ENCODE measurements at regions not wholly inside any gene's neighbourhood (a gene's known extent, or its start where the extent isn't known, plus 50 kb on each side); places are given as distances from the start of the nearest gene placed in this dataset.

DNA sequence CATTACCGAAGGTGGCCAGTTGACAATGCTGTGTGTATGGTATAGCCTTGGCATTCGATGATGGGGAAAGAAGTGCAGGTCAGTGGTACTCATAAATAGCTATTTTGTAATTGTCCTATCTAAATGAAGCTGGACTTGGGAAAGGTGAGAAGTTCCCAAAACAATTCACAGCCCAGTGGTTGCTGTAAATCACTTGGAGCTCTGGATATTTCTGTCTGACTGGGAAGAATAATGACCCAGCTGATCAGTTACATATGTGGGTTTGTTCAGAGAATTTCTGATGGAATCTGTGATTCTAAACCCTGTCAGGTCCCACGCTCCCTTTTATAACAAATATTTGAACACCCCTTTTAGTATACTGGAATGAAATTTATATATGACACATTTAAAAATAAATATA is 133.9 kb upstream of the PFN2 start:
- DNase-seq (ENCODE audit: extremely low spot score): no peak
- Histone ChIP-seq H3K36me3 (ENCODE audit: insufficient read depth) (no peaks in the 10 kb centered on the region), H3K4me1 (ENCODE audit: insufficient read depth) (no peaks in the 10 kb centered on the region), H3K4me3 (ENCODE audit: low read depth, low read length) (no peak overlapping the region), H3K27ac (ENCODE audit: low read depth) (no peak overlapping the region)
- WGBS: 89% methylated on average over 3 of the region's 3 CpGs

DNA sequence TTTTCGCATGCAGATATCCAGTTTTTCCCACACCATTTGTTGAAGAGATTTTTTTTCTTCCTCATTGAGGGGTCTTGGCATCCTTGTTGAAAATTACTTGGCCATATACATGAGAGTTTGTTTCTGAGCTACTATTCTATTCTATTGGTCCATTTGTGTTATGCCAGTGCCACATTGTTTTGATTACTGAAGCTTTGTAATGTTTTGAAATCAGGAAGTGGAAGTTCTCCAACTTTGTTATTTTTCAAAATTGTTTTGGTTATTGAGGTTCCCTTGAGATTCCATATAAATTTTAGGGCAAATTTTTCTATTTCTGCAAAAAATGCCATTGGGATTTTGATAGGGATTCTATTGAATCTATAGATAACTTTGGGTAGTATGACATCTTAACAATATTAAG is 130.3 kb upstream of the PFN2 start:
- Histone ChIP-seq H3K4me1 (ENCODE audit: insufficient read depth) (no peaks in the 10 kb centered on the region), H3K36me3 (ENCODE audit: insufficient read depth) (no peaks in the 10 kb centered on the region), H3K4me3 (ENCODE audit: low read depth, low read length) (no peak overlapping the region), H3K27ac (ENCODE audit: low read depth) (no peak overlapping the region)
- no peak for DNase-seq (ENCODE audit: extremely low spot score)
- 99% methylated on average over 1 of the region's 1 CpG for WGBS

DNA sequence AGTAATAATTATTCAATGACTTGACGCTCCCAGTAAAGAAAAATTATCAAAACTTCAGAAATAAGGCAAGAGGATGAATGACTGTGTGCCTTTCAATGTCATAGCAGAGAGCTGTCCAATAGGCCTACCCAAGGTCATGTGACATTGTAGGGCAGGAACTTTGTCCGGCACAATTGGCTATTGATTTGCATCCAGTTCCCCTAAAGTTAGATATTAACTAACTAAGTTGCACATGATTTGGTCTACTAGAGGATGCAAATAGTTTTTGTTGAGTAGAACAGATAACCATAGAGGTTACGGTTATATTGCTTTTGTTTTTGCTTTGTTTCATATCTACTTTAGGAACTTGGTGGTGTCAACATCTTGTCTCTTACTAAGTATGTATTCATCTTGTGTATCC is 127.9 kb upstream of the PFN2 start:
- H3K4me3 ChIP-seq (ENCODE audit: low read depth, low read length): no peak overlapping the region
- no peak overlapping the region for H3K27ac ChIP-seq (ENCODE audit: low read depth)
- DNase-seq (ENCODE audit: extremely low spot score): no peak
- no peaks in the 10 kb centered on the region for H3K4me1 ChIP-seq (ENCODE audit: insufficient read depth)
- over 99% methylated on average over 3 of the region's 3 CpGs for WGBS
- H3K36me3 ChIP-seq (ENCODE audit: insufficient read depth): no peaks in the 10 kb centered on the region

DNA sequence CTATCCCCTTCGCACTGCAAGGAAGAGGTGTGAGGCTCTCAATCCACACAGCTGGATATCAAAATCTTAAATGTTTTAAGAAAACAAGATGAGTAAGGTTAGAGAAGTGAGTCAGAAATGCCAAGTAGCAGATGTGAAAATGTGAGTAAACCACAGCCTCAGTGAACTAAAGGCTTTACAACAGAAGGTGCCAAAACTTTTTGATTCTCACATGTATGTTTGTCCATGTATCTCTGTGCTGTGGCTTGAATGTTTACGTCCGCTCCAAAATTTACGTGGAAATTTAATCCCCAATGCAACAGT is 126.8 kb upstream of the PFN2 start:
- 75% methylated on average over 4 of the region's 4 CpGs for WGBS
- Histone ChIP-seq H3K4me3 (ENCODE audit: low read depth, low read length) (no peak overlapping the region), H3K36me3 (ENCODE audit: insufficient read depth) (no peaks in the 10 kb centered on the region), H3K4me1 (ENCODE audit: insufficient read depth) (no peaks in the 10 kb centered on the region), H3K27ac (ENCODE audit: low read depth) (no peak overlapping the region)
- no peak for DNase-seq (ENCODE audit: extremely low spot score)

DNA sequence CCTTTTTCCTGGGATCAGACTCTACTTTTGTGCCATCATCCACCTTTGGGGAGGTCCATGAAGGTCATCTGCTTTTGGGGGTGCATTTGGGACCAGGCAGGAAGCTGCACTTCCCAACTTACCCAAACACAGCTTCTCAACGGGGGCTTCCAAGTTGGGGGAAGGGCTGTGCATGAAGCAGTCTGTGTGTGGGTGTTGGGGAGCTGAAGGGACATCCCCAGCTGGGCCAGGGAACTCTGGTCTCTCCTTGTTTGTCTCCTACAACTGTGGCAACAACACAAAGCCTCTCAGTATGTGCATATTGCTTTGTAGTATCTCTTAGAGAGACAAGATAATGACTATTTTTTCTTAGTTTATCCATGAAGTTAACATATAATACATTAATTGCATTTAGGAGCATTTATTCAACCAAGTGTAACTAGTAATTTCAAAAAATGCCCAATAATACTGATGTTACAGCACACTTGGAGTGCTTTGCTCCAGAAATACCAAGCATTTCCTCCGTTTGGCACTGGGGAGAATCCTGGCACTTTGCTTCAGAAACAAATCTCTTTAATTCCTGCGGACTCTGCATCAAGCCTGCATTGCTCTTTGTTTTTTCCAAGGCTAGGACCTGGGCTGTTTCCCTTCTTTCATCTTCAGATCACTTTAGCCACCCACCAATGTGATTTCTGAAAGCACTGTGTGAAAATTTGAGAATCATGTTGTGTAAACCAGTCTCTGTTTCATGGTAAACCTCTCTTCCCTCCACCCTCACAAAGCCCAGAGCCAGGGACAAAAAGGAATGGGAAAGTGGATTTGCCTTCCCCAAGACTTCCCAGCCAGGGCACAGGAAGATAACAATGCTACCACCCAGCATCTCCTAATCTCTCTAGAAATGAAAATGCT is 126.2 kb upstream of the PFN2 start:
- Histone ChIP-seq H3K4me3 (ENCODE audit: low read depth, low read length) (no peak overlapping the region), H3K27ac (ENCODE audit: low read depth) (no peak overlapping the region), H3K36me3 (ENCODE audit: insufficient read depth) (no peaks in the 10 kb centered on the region), H3K4me1 (ENCODE audit: insufficient read depth) (no peaks in the 10 kb centered on the region)
- no peak for DNase-seq (ENCODE audit: extremely low spot score)
- 38% methylated on average over 3 of the region's 3 CpGs for WGBS

DNA sequence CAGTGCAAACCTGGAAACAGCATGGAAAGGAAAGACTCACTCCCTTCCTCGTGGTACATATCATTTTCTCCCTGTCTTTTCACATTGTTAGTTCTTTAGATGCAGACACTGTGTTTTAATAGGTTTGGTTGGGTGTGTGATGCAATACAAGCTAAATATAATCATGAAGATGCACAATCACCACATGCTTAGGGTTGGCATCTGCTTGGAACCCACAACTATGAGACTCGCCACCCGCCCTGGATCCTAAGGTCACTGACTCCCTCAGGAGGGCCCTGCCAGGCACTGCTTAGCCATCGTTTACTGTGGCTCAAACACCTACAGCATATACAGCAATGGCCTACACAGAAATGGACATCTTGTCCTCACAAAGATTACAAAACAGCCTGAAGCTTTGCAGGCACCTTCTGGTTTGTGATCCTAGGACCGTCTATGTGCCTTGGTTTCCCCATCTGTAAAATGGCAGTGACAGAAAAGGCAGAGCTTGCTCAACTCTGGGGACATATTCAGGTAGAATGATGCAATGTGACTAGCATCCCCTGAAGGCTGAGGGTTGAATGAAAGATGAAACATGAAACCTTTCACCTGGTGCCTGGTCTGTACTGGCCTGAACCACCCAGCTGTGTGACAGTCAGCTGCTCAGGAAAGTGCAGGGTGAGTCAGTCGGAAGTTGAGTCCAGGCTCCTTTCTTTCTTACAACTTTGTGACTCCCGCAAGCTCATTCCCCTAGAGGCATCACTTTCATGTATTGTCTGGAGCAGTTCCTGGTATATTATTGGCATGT is 123.6 kb upstream of the PFN2 start:
- H3K27ac ChIP-seq (ENCODE audit: low read depth): no peak overlapping the region
- 87% methylated on average over 7 of the region's 7 CpGs for WGBS
- no peaks in the 10 kb centered on the region for H3K4me1 ChIP-seq (ENCODE audit: insufficient read depth)
- H3K4me3 ChIP-seq (ENCODE audit: low read depth, low read length): no peak overlapping the region
- no peaks in the 10 kb centered on the region for H3K36me3 ChIP-seq (ENCODE audit: insufficient read depth)
- no peak for DNase-seq (ENCODE audit: extremely low spot score)

DNA sequence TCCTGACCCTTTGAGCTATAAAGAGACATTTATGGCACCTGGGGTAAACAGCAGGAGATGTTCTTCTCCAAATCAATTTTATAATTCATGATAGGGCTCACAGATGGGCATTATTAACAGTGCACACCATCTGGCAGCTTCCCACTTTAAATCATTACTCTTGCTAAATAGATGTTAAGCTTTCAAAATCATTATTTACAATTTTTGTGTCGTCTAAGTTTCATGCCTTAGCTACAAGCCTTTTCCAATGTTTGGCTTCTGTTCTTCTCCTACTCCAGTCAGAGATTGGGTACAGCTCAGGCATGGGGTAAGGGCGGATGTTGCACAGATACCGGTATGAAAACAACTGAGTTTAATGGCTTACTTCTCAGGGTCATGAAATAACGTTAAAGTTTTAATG is 120.9 kb upstream of the PFN2 start:
- Histone ChIP-seq H3K4me1 (ENCODE audit: insufficient read depth) (no peaks in the 10 kb centered on the region), H3K36me3 (ENCODE audit: insufficient read depth) (no peaks in the 10 kb centered on the region), H3K27ac (ENCODE audit: low read depth) (no peak overlapping the region), H3K4me3 (ENCODE audit: low read depth, low read length) (no peak overlapping the region)
- no peak for DNase-seq (ENCODE audit: extremely low spot score)
- WGBS: 50% methylated on average over 4 of the region's 4 CpGs

DNA sequence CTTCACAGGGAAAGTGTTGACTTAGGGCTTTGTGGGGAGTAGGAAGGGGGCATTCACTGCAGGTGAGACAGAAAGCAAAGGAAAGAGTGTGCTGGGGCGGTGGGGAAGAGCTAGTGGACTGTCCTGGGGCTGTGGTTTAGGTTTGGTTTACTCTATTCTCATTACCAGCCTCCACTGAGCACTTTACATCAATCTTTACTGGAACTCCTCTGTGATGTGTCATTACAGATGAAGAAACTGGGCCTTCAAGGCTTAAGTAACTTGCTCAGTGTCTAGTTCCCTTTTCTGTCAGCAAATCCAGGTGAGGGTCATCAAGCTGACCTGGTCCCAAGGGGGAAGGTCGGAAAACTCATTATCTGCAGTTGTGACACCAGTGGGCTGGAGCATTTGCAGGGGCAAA is 120.2 kb upstream of the PFN2 start:
- Histone ChIP-seq H3K4me3 (ENCODE audit: low read depth, low read length) (no peak overlapping the region), H3K36me3 (ENCODE audit: insufficient read depth) (no peaks in the 10 kb centered on the region), H3K27ac (ENCODE audit: low read depth) (no peak overlapping the region), H3K4me1 (ENCODE audit: insufficient read depth) (no peaks in the 10 kb centered on the region)
- no peak for DNase-seq (ENCODE audit: extremely low spot score)
- WGBS: 79% methylated on average over 2 of the region's 2 CpGs

DNA sequence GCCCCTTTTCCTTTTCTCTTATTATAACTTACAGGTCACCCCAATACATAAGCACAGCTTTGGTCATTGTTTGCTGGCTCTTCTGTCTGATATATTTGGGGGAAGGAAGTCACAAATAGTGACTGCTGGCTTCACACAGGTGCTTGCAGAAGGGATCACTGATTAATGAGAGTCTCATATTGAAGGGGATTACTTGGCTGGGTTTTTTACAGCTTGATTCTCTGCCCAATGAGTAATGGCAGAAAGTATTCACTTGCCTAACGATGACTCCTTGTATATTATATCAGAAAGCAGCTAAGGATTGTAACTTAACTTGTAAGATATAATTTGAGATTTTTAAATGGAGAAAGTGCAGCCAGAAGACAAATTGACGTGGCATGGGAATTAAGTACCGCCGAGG is 119.3 kb upstream of the PFN2 start:
- Histone ChIP-seq H3K4me1 (ENCODE audit: insufficient read depth) (no peaks in the 10 kb centered on the region), H3K4me3 (ENCODE audit: low read depth, low read length) (no peak overlapping the region), H3K27ac (ENCODE audit: low read depth) (no peak overlapping the region), H3K36me3 (ENCODE audit: insufficient read depth) (no peaks in the 10 kb centered on the region)
- no peak for DNase-seq (ENCODE audit: extremely low spot score)
- 72% methylated on average over 4 of the region's 4 CpGs for WGBS

DNA sequence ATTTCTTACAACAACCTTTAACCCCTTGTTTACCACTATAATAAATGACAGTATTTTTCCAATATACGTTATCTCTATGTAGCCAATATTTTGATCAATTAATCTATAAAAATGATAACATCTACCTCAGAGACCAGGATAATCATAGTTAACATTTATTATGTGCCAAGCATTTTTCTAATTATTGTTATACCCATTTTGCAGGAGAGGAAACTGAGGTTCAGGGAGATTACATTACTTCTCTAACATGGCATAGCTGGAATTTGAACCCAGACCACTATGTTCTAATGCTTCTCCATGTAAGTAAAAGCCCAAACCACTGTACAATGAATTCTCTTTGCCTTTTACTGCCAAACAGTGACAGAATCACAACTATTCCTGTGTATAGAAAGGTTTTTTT is 113.4 kb upstream of the PFN2 start:
- Histone ChIP-seq H3K4me1 (ENCODE audit: insufficient read depth) (no peaks in the 10 kb centered on the region), H3K36me3 (ENCODE audit: insufficient read depth) (no peaks in the 10 kb centered on the region), H3K27ac (ENCODE audit: low read depth) (no peak overlapping the region), H3K4me3 (ENCODE audit: low read depth, low read length) (no peak overlapping the region)
- WGBS: 61% methylated on average over 1 of the region's 1 CpG
- no peak for DNase-seq (ENCODE audit: extremely low spot score)

DNA sequence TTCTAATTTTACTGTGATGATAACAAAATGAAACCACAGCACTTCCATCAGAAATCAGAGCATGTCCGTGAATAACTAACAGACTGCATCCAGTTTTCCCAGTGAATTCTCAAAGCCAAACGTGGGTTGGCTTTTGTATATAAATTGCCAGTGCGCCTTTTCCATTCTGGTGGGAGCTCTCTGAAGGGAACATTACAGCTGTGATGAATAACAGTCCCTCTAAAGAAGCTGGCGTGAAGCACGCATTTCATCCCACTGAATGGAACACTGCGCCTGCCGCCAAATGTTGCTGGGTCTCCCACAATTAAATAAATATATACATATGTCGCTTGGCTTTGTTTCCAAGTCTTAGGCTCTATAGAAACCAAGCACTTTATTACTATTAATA is 113.0 kb upstream of the PFN2 start:
- Histone ChIP-seq H3K36me3 (ENCODE audit: insufficient read depth) (no peaks in the 10 kb centered on the region), H3K27ac (ENCODE audit: low read depth) (no peak overlapping the region)
- DNase-seq (ENCODE audit: extremely low spot score): no peak

DNA sequence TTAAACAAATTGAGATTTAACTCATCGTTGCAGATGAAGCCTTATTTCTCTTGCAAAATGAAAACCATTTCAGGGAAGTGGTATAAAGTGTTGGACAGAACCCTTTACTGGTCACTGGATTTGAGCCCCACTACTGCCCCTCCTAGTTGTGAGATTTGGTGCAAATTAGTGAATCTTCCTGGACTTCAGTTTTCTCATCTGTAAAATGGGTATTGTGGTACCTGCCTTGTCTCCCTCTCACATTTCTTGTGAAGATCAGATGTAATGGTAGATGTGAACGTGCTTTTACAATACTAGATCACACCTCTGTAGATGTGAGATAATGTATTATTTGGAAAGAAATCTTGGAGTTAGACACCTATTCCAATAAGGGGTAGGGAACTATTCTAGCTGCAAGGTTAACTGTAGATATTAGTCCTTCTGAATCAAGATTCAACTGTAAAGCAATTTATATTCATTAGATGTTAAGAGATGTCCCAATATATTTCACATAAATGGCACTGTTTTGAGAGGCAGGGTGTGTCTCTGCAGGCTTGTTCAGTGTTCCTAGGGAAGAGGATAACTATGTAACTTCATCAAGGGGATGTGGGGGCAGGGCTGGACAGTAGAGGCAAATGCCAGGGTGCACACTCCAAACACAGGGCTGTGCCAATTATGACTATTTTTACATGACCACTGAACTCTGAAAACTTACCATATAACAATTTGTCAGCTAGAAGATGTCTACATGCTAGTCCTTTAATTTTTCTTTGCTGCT is 112.4 kb upstream of the PFN2 start:
- 61% methylated on average over 2 of the region's 2 CpGs for WGBS
- DNase-seq (ENCODE audit: extremely low spot score): no peak

More for the DNA sequence above, 113.0 kb upstream of the PFN2 start:
- WGBS: 18% methylated on average over 8 of the region's 8 CpGs
- no peaks in the 10 kb centered on the region for H3K4me1 ChIP-seq (ENCODE audit: insufficient read depth)
- H3K4me3 ChIP-seq (ENCODE audit: low read depth, low read length): peak overlapping the region; percentile 14

DNA sequence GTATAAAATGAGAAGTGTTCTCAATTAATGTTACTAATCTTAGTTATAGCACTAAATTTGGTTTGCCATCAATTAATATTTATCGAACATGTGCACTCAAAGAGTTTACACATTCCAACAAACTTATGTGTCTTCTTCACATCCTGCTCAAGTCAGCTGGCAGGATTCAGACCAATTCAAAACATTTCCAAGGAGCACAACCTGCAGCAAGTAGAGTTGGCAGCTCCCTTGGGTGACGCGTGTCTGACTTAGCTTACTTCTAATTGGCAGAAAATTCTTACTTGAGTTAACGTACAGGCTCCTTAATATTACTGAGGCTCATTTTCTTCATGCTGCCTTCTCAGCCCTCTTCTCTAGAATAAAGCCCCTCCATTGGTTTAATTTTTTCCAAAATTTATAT is 110.4 kb upstream of the PFN2 start:
- no peaks in the 10 kb centered on the region for H3K36me3 ChIP-seq (ENCODE audit: insufficient read depth)
- H3K27ac ChIP-seq (ENCODE audit: low read depth): no peak overlapping the region
- no peaks in the 10 kb centered on the region for H3K4me1 ChIP-seq (ENCODE audit: insufficient read depth)
- H3K4me3 ChIP-seq (ENCODE audit: low read depth, low read length): no peak overlapping the region
- WGBS: 67% methylated on average over 4 of the region's 4 CpGs
- no peak for DNase-seq (ENCODE audit: extremely low spot score)

More for the DNA sequence above, 112.4 kb upstream of the PFN2 start:
- Histone ChIP-seq H3K4me1 (ENCODE audit: insufficient read depth) (no peaks in the 10 kb centered on the region), H3K27ac (ENCODE audit: low read depth) (no peak overlapping the region), H3K4me3 (ENCODE audit: low read depth, low read length) (peak overlapping the region; percentile 14), H3K36me3 (ENCODE audit: insufficient read depth) (no peaks in the 10 kb centered on the region)
